Tibial nerve (tissue), 4 donors: ENCODE measurements at regions not wholly inside any gene's neighbourhood (a gene's known extent, or its start where the extent isn't known, plus 50 kb on each side); places are given as distances from the start of the nearest gene placed in this dataset.

Experiments used
- DNase-seq, 2 donors: peaks; one replicate each; pipeline ENCODE4 v3.0.0-alpha.2; 2019; ENCODE audit warnings: low spot score in 2 of 2
- H3K27ac ChIP-seq, 4 donors: fragments of 200-600 bp; sonication (generic) in 3 of 4; one replicate each; pipeline ENCODE4 v1.5.1; 2017 to 2019; ENCODE audit warnings: mild to moderate bottlenecking in 1 of 4
- H3K27me3 ChIP-seq, 2 donors: fragments of 200-600 bp; sonication (generic) in 1 of 2; one replicate each; pipeline versions ENCODE4 v1.5.1 to v1.6.0; 2017 to 2019
- H3K36me3 ChIP-seq, 3 donors: fragments of 200-600 bp; sonication (generic); one replicate each; pipeline ENCODE4 v1.5.1; 2018 to 2019
- H3K4me1 ChIP-seq, 4 donors: fragments of 200-600 bp; sonication (generic) in 3 of 4; one replicate each; pipeline ENCODE4 v1.5.1; 2017 to 2019
- H3K4me3 ChIP-seq, 4 donors: fragments of 200-600 bp; sonication (generic) in 3 of 4; one replicate each; pipeline ENCODE4 v1.5.1; 2017 to 2019; ENCODE audit warnings: mild to moderate bottlenecking in 1 of 4, moderate library complexity in 1 of 4
- H3K9me3 ChIP-seq, 4 donors: fragments of 200-600 bp; sonication (generic) in 3 of 4; one replicate each; pipeline ENCODE4 v1.5.1; 2017 to 2019
- CTCF ChIP-seq, 5 experiments: fragments of 200-600 bp in 3 of 5; fragments of 450-650 bp in 2 of 5; sonication (generic) in 3 of 5; IDR thresholded peaks; one replicate each; pipeline ENCODE4 v1.5.1; 2016 to 2019; ENCODE audit warnings: antibody characterized with exemption in 5 of 5, mild to moderate bottlenecking in 3 of 5, moderate library complexity in 2 of 5
- EP300 ChIP-seq, 2 donors: sonication (generic); formaldehyde crosslinking; IDR thresholded peaks; one replicate each; pipeline ENCODE4 v1.6.1; 2017; ENCODE audit warnings: antibody characterized with exemption in 2 of 2, mild to moderate bottlenecking in 1 of 2
- POLR2A ChIP-seq, 2 donors: fragments of 450-650 bp; IDR thresholded peaks; one replicate each; pipeline ENCODE4 v1.6.1; 2017; ENCODE audit warnings: antibody characterized with exemption in 2 of 2, mild to moderate bottlenecking in 2 of 2, moderate library complexity in 2 of 2
- WGBS, 2 donors: methylation state at CpG; one replicate each; pipeline ENCODE4 v1.1.5; 2018; 5-methylcytosine and 5-hydroxymethylcytosine counted together

DNA sequence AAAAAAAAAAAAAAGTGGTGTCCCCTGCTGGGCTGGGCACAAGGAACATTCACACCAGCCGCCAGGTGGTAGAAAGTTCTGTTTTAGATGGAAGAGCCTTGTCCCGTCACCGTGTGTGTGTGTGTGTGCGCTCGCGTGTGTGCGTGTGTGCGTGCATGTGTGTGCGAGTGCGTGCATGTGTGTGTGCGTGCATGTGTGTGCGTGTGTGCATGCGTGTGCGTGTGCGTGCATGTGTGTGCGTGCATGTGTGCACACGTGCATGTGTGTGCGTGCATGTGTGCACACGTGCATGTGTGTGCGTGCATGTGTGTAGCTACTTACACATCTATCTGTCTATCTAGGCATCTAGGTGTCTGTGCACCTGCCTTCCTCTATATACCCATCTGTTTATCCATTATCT lies 491.7 kb downstream of the NPHP4 start:
- no peak overlapping the region for H3K4me3 ChIP-seq
- no peak for DNase-seq
- no peaks in the 10 kb centered on the region for H3K27me3 ChIP-seq
- no peaks in the 10 kb centered on the region for H3K36me3 ChIP-seq
- WGBS, 2 donors: 90 to 91% methylated on average over 20 of the region's 20 CpGs
- no peak overlapping the region for H3K27ac ChIP-seq
- H3K9me3 ChIP-seq: peaks cover 0 to 9% (median 0%) of the 10 kb centered on the region in 4 donors
- H3K4me1 ChIP-seq: peaks cover 0 to 13% (median 0%) of the 10 kb centered on the region in 4 donors
- no peak for TF ChIP-seq POLR2A (IDR thresholded peaks at IDR 0.05)
- no peak for TF ChIP-seq EP300 (IDR thresholded peaks at IDR 0.05)
- TF ChIP-seq CTCF (IDR thresholded peaks at IDR 0.05): no peak

DNA sequence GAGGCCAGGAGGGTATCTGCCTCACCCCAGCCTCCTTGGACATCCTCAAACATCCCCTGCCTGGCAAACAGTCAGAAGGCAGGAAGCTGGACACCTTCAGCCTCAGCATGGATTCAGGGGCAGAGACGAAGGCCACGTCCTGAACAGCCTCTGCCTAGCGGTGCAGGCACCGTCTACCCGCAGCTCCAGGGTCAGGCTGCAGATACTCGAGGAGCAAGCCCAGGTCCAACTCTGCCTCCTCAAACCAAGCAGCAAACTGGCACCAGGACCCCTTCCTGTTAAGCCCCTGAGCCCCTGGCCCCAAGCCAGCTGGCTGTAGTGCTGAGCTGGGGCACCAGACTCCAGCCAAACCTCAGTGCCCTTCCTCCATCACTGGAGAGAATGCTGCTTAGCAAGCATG lies 494.7 kb downstream of the NPHP4 start:
- no peak for DNase-seq
- Histone ChIP-seq H3K27ac (no peak overlapping the region), H3K27me3 (no peaks in the 10 kb centered on the region), H3K4me1 (peaks cover 0 to 2% (median 0%) of the 10 kb centered on the region in 4 donors), H3K4me3 (no peak overlapping the region), H3K36me3 (no peaks in the 10 kb centered on the region), H3K9me3 (peaks cover 0 to 9% (median 0%) of the 10 kb centered on the region in 4 donors)
- TF ChIP-seq EP300 (IDR thresholded peaks at IDR 0.05) (no peak), CTCF (IDR thresholded peaks at IDR 0.05) (no peak), POLR2A (IDR thresholded peaks at IDR 0.05) (no peak)
- 65 to 87% methylated on average over 4 to 6 of the region's 6 CpGs for WGBS, 2 donors

GRCh38 chr1:5495596-5496410 lies 496.4 kb downstream of the NPHP4 start:
- no peaks in the 10 kb centered on the region for H3K27me3 ChIP-seq
- no peaks in the 10 kb centered on the region for H3K36me3 ChIP-seq
- peaks cover 0 to 2% (median 0%) of the 10 kb centered on the region in 4 donors for H3K4me1 ChIP-seq
- no peak for DNase-seq
- 77 to 81% methylated on average over 15 to 16 of the region's 16 CpGs for WGBS, 2 donors
- H3K27ac ChIP-seq: no peak overlapping the region
- TF ChIP-seq CTCF (IDR thresholded peaks at IDR 0.05) (no peak), EP300 (IDR thresholded peaks at IDR 0.05) (no peak), POLR2A (IDR thresholded peaks at IDR 0.05) (no peak)
- H3K4me3 ChIP-seq: no peak overlapping the region
- H3K9me3 ChIP-seq: peaks cover 0 to 9% (median 0%) of the 10 kb centered on the region in 4 donors

- Histone ChIP-seq H3K4me3 (no peak overlapping the region), H3K4me1 (peaks cover 0 to 2% (median 0%) of the 10 kb centered on the region in 4 donors), H3K36me3 (no peaks in the 10 kb centered on the region), H3K9me3 (peaks cover 0 to 9% (median 0%) of the 10 kb centered on the region in 4 donors), H3K27ac (no peak overlapping the region), H3K27me3 (no peaks in the 10 kb centered on the region)
- 40 to 50% methylated on average over 7 of the region's 7 CpGs for WGBS, 2 donors
- peak in 1 of 2 donors; percentile 39 for DNase-seq
- TF ChIP-seq POLR2A (IDR thresholded peaks at IDR 0.05) (no peak), CTCF (IDR thresholded peaks at IDR 0.05) (no peak), EP300 (IDR thresholded peaks at IDR 0.05) (peak in 1 of 2 donors; percentile 51)
Measured at GRCh38 chr1:5494518-5494917, 497.7 kb downstream of the NPHP4 start.

- peaks cover 0 to 2% (median 0%) of the 10 kb centered on the region in 4 donors for H3K4me1 ChIP-seq
- no peaks in the 10 kb centered on the region for H3K27me3 ChIP-seq
- no peak for TF ChIP-seq POLR2A (IDR thresholded peaks at IDR 0.05)
- TF ChIP-seq EP300 (IDR thresholded peaks at IDR 0.05): no peak
- TF ChIP-seq CTCF (IDR thresholded peaks at IDR 0.05): no peak
- H3K27ac ChIP-seq: no peak overlapping the region
- peak; percentile 42 to 50 for DNase-seq
- no peaks in the 10 kb centered on the region for H3K36me3 ChIP-seq
- WGBS, 2 donors: 22 to 28% methylated on average over 9 of the region's 9 CpGs
- no peak overlapping the region for H3K4me3 ChIP-seq
- peaks cover 0 to 9% (median 0%) of the 10 kb centered on the region in 4 donors for H3K9me3 ChIP-seq
Measured at GRCh38 chr1:5493851-5494311, 498.3 kb downstream of the NPHP4 start.
